ENCODE measurements at regions not wholly inside any gene's neighbourhood (a gene's known extent, or its start where the extent isn't known, plus 50 kb on each side); places are given as distances from the start of the nearest gene placed in this dataset.

- DNase-seq, result no peak
Observed at GRCh38 chr15:95347837-95348236, 982.7 kb upstream of the NR2F2 start.

- DNase-seq, result no peak
Observed at GRCh38 chr15:95350908-95351307, 979.6 kb upstream of the NR2F2 start.

GRCh38 chr15:95352631-95353187 lies 977.8 kb upstream of the NR2F2 start:
- DNase-seq, result no peak

GRCh38 chr15:95353512-95353911 lies 977.0 kb upstream of the NR2F2 start:
- DNase-seq, result no peak

- peak; percentile 86 for DNase-seq
Observed at GRCh38 chr15:95359966-95360365, 970.5 kb upstream of the NR2F2 start.

- no peak for DNase-seq
Observed at GRCh38 chr15:95362306-95362705, 968.2 kb upstream of the NR2F2 start.

GRCh38 chr15:95363646-95364045 lies 966.9 kb upstream of the NR2F2 start:
- no peak for DNase-seq

- DNase-seq, result no peak
Observed at GRCh38 chr15:95365511-95366107, 964.9 kb upstream of the NR2F2 start.

GRCh38 chr15:95368191-95368590 lies 962.3 kb upstream of the NR2F2 start:
- no peak for DNase-seq

- DNase-seq, result no peak
Observed at GRCh38 chr15:95368755-95369601, 961.5 kb upstream of the NR2F2 start.

GRCh38 chr15:95370291-95370690 lies 960.2 kb upstream of the NR2F2 start:
- no peak for DNase-seq

- DNase-seq, result no peak
Observed at GRCh38 chr15:95371664-95372063, 958.8 kb upstream of the NR2F2 start.

GRCh38 chr15:95375281-95375680 lies 955.2 kb upstream of the NR2F2 start:
- DNase-seq, result no peak

GRCh38 chr15:95377258-95377852 lies 953.1 kb upstream of the NR2F2 start:
- peak; percentile 92 for DNase-seq

- DNase-seq, result no peak
Observed at GRCh38 chr15:95394186-95395067, 936.1 kb upstream of the NR2F2 start.

- DNase-seq, result no peak
Observed at GRCh38 chr15:95400428-95400827, 930.1 kb upstream of the NR2F2 start.

GRCh38 chr15:95401587-95401986 lies 928.9 kb upstream of the NR2F2 start:
- no peak for DNase-seq

GRCh38 chr15:95405447-95405846 lies 925.1 kb upstream of the NR2F2 start:
- DNase-seq, result no peak

GRCh38 chr15:95407534-95407933 lies 923.0 kb upstream of the NR2F2 start:
- no peak for DNase-seq

GRCh38 chr15:95409211-95409610 lies 921.3 kb upstream of the NR2F2 start:
- no peak for DNase-seq

GRCh38 chr15:95409626-95410310 lies 920.7 kb upstream of the NR2F2 start:
- no peak for DNase-seq

GRCh38 chr15:95410757-95411156 lies 919.7 kb upstream of the NR2F2 start:
- DNase-seq, result no peak
